ENCODE measurements at regions not wholly inside any gene's neighbourhood (a gene's known extent, or its start where the extent isn't known, plus 50 kb on each side); places are given as distances from the start of the nearest gene placed in this dataset.
A peak's percentile ranks its signal among the peaks of the same experiment; 100 is the strongest.
"Not testable (repeated sequence)": the region's sequence is repeated elsewhere in the genome, so short reads cannot be mapped to it uniquely, and the experiment has no call there.

- no peak for TF ChIP-seq ZFX (IDR thresholded peaks at IDR 0.05; ENCODE audit: borderline replicate concordance)
- no peak for TF ChIP-seq CTCF (IDR thresholded peaks at IDR 0.05)
- no peak overlapping the region for H3K27ac ChIP-seq
These were observed 145.0 kb upstream of the GRK3 start for GRCh38 chr22:25419247-25420113.

GRCh38 chr22:25420114-25420441 lies 144.4 kb upstream of the GRK3 start:
- not testable (repeated sequence) for H3K27ac ChIP-seq

DNA sequence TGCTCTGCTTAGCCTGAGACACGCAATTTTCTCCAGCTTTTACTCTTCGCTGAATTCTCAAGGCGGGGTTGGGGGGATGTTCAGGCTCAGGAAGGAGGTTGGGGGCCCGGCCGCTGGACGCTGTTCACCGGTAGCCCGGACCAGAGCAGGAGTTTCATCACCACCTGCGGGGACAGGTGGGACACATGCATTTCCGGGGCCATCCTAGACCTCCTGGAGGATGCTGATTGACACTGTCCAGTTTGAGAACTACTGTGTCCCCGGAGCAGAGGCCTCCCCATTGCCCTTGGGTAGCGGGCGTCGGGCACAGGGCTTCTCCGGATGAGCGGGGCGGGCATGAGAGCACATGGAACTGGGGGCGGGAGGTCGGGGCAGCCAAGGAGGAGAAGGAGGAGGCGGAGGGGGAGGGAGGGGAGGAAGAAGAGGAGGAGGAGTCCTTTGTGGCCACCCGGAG lies 144.0 kb upstream of the GRK3 start:
- no peak overlapping the region for H3K27ac ChIP-seq
- TF ChIP-seq ZFX (IDR thresholded peaks at IDR 0.05; ENCODE audit: borderline replicate concordance) (no peak), CTCF (IDR thresholded peaks at IDR 0.05) (no peak)

DNA sequence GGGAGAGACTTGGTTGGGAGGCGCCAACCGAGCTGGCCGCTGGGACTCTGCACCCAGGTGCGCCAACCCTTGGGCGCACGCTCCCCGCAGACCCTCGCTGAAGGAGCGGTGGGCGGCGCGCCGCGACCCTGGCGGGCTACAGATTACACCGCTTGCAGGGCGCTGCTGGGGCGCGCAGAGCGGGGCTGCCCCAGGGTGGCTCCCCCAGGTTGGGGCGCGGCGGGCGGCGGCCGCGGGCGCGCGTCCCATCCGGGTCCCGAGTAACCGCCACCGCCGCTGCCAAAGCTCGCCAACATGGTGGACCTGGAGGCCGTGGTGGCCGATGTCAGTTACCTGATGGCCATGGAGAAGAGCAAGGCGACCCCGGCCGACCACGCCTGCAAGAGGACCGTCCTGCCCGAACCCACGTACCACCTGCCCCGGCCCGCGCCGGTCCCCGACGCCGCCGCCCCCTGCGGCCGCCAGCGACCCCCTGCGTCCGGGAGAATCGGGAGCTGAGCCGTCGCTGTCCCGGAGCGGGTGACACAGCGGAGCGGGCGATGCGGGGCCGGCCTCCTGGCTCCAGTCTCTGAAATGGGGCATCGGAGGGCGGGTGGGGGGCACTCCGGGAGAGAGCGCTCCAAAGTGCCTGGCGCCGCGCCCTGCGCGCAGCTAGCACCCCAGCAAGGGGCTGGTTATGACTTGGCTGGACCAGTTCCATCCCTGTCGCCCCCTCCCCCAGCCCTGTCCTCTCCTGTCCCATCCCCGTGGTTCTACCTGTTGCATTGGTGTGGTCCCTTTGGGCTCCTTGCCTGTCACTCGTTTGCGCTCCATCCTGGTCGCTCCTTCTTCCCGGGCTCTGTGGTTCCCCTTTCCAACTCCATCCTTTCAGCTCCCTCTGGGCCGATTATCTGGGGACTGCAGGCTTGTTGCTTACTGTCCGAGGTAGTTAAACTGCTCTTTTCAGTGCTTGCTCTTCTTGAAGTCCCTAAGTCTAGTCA lies 143.3 kb upstream of the GRK3 start:
- H3K27ac ChIP-seq = no peak overlapping the region
- no peak for TF ChIP-seq CTCF (IDR thresholded peaks at IDR 0.05)
- no peak for TF ChIP-seq ZFX (IDR thresholded peaks at IDR 0.05; ENCODE audit: borderline replicate concordance)

DNA sequence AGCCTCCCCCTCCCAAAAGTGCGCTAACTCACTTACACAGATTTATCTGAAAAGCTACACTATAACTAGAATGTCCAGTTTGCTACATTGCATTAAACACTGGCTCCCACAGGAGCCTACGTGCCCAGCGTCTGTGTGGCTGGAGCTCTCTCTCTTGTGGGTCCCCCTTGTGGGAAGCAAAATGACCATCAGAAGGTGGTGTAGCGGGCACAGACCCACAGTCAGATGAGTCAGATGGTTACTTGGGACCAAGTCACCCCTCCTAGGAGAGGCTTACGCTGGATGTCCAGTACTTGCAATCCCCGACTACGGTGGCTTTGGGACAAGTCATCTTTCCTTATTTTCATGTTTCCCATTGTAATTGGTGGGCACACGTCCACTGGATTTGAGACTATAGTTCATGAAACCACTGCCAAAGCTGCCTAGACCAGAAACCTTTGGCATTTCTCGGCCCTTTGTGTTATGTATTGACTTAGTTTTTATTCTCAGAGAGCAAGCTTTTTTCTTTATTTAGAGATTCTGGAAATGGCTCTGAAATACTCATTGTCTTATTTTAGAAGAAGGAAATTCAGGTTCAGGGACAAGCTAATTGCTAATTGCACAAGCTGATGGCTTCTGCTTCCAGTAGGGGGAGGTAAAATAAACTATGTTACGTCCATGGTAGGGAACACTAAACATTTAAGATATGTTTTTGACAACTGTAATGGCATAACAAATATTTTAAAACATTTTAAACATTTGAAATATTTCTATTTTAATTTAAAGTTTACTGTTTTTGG lies 137.8 kb upstream of the GRK3 start:
- H3K27ac ChIP-seq = not testable (repeated sequence)
- TF ChIP-seq CTCF (IDR thresholded peaks at IDR 0.05) = peak; percentile 24; the same call in 1 of the 2 replicates

GRCh38 chr22:25431637-25432342 lies 132.7 kb upstream of the GRK3 start:
- not testable (repeated sequence) for H3K27ac ChIP-seq

DNA sequence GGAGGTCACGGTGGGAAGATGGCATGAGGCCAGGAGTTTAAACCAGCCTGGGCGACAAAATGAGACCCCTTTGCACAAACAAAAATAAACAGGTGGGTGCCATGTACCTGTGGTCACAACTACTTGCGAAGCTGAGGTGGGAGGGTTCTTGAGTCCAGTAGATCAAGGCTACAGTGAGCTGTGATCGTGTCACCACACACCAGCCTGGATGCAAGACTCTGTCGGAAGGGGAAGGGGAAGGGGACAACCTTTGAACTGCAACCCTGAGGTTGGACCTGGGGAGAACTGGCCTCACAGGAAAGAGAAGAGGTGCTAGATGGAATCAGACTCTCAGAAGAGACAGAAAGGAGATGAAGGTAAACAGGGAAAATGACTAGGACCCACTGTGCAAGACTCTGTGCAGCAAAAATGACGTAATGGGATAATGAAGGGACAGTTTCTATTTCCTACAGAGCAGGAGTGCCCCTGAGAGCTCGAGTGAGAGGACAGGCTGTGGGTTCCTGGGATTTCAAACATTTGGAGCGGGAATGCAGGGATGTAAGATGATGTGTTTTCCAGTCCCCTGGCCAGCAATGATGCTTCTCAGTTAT lies 131.0 kb upstream of the GRK3 start:
- H3K27ac ChIP-seq = not testable (repeated sequence)

Measured in 22Rv1 (cell line).